Right atrium auricular region (tissue), 2 donors: ENCODE measurements at regions not wholly inside any gene's neighbourhood (a gene's known extent, or its start where the extent isn't known, plus 50 kb on each side); places are given as distances from the start of the nearest gene placed in this dataset.

Source experiments
- DNase-seq: peaks from one replicate; pipeline ENCODE4 v3.0.0-alpha.2; 2019; ENCODE audit warnings: low spot score
- H3K27ac ChIP-seq, 2 donors: fragments of 200-600 bp; sonication (generic); 1 replicate in 1 of 2; 2 replicates in 1 of 2; pipeline ENCODE4 v1.5.1; 2016 to 2019
- H3K27me3 ChIP-seq, 2 donors: fragments of 200-600 bp; sonication (generic); one replicate each; pipeline versions ENCODE4 v1.5.1 to v1.6.0; 2017 to 2019
- H3K36me3 ChIP-seq: fragments of 200-600 bp; sonication (generic); one replicate; pipeline ENCODE4 v1.5.1; 2016
- H3K4me1 ChIP-seq, 2 donors: fragments of 200-600 bp; sonication (generic); one replicate each; pipeline versions ENCODE4 v1.5.1 to v1.6.0; 2017 to 2019
- H3K4me3 ChIP-seq, 2 donors: fragments of 200-600 bp; sonication (generic); 1 replicate in 1 of 2; 2 replicates in 1 of 2; pipeline ENCODE4 v1.5.1; 2017 to 2019; ENCODE audit warnings: mild to moderate bottlenecking in 1 of 2, moderate library complexity in 1 of 2
- H3K9me3 ChIP-seq, 2 donors: fragments of 200-600 bp; sonication (generic); one replicate each; pipeline ENCODE4 v1.5.1; 2019
- CTCF ChIP-seq, 2 donors: fragments of 200-600 bp; sonication (generic); IDR thresholded peaks; one replicate each; pipeline ENCODE4 v1.5.1; 2019; ENCODE audit warnings: antibody characterized with exemption in 2 of 2

DNA sequence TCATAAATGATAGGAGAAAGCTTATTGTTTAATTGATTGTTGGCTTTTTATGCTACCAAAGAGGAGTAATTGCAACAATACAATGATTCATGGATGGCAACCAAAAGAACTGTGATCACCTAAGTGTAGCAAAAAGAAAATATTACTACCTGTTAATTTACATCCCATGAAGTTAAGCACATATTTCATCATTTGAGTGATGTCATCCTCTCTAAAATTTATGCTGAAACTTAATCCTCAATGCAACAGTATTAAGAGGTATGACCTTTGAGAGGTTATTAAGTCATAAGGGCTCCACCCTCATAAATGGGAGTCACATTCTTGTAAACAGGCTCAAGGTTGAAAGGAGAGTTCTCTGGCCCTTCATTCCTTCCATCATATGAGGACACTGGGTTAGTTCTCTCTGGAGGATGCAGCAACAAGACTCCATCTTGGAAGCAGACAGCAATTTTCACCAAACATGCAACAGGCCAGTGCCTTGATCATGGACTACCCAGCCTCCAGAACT is 190.6 kb upstream of the GRIK2 start:
- no peak overlapping the region for H3K4me3 ChIP-seq
- TF ChIP-seq CTCF (IDR thresholded peaks at IDR 0.05), result no peak
- H3K27me3 ChIP-seq, result no peaks in the 10 kb centered on the region
- no peaks in the 10 kb centered on the region for H3K9me3 ChIP-seq
- H3K4me1 ChIP-seq, result no peaks in the 10 kb centered on the region
- no peak for DNase-seq
- H3K27ac ChIP-seq, result no peak overlapping the region
- H3K36me3 ChIP-seq, result no peaks in the 10 kb centered on the region

GRCh38 chr6:101203664-101204063 is 189.8 kb upstream of the GRIK2 start:
- Histone ChIP-seq H3K4me3 (no peak overlapping the region), H3K36me3 (no peaks in the 10 kb centered on the region), H3K9me3 (no peaks in the 10 kb centered on the region), H3K27ac (no peak overlapping the region), H3K27me3 (no peaks in the 10 kb centered on the region), H3K4me1 (no peaks in the 10 kb centered on the region)
- no peak for DNase-seq
- no peak for TF ChIP-seq CTCF (IDR thresholded peaks at IDR 0.05)

GRCh38 chr6:101208152-101208551 is 185.4 kb upstream of the GRIK2 start:
- no peak overlapping the region for H3K27ac ChIP-seq
- H3K4me1 ChIP-seq, result no peaks in the 10 kb centered on the region
- no peak for DNase-seq
- H3K4me3 ChIP-seq, result no peak overlapping the region
- no peak for TF ChIP-seq CTCF (IDR thresholded peaks at IDR 0.05)
- H3K9me3 ChIP-seq, result no peaks in the 10 kb centered on the region
- no peaks in the 10 kb centered on the region for H3K27me3 ChIP-seq
- H3K36me3 ChIP-seq, result no peaks in the 10 kb centered on the region

DNA sequence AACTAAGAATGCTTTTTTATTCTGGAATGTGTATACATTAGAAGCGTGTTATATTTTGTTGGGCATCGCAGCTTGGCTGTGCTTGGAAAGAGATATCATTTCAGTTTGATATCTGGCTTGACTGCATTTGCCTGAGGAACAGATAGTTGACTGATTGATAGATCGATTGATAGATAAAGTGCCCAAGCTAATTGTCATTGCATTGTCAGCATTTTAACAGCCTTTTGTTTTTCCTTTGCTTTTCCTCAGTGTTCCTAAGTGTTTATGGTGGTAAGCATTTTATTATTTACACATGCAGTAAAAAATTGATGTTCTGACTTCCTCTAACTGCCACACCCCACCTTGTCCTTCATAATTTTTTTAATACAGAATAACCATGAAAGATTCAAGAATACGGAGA is 180.9 kb upstream of the GRIK2 start:
- Histone ChIP-seq H3K9me3 (no peaks in the 10 kb centered on the region), H3K4me1 (no peaks in the 10 kb centered on the region), H3K27ac (no peak overlapping the region), H3K4me3 (no peak overlapping the region), H3K27me3 (no peaks in the 10 kb centered on the region), H3K36me3 (no peaks in the 10 kb centered on the region)
- no peak for DNase-seq
- TF ChIP-seq CTCF (IDR thresholded peaks at IDR 0.05), result no peak

- no peaks in the 10 kb centered on the region for H3K9me3 ChIP-seq
- H3K36me3 ChIP-seq, result no peaks in the 10 kb centered on the region
- H3K27ac ChIP-seq, result no peak overlapping the region
- no peaks in the 10 kb centered on the region for H3K4me1 ChIP-seq
- DNase-seq, result no peak
- TF ChIP-seq CTCF (IDR thresholded peaks at IDR 0.05), result no peak
- H3K27me3 ChIP-seq, result no peaks in the 10 kb centered on the region
- H3K4me3 ChIP-seq, result no peak overlapping the region
These were observed 171.5 kb upstream of the GRIK2 start for GRCh38 chr6:101222007-101222406.

DNA sequence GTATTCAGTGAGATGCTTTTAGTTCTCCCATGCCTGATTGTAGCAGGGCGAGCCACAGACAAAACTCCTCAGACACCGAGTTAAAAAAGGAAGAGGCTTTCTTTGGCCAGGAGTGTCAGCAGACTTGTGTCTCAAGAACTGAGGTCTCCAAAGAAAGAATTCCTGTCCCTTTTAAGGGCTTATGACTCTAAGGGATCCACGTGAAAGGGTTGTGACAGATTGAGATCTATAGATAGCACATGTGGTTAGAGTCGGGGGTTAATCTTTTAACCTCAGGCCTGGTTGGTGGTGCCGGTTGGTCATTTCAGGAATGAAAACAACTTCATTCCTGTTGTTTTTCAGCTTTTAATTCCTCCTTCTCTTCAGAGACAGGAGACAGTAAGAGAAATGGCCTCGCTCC is 168.8 kb upstream of the GRIK2 start:
- Histone ChIP-seq H3K4me3 (no peak overlapping the region), H3K9me3 (no peaks in the 10 kb centered on the region), H3K27ac (no peak overlapping the region), H3K4me1 (no peaks in the 10 kb centered on the region), H3K36me3 (no peaks in the 10 kb centered on the region), H3K27me3 (no peaks in the 10 kb centered on the region)
- DNase-seq, result no peak
- no peak for TF ChIP-seq CTCF (IDR thresholded peaks at IDR 0.05)
